ENCODE measurements at regions not wholly inside any gene's neighbourhood (a gene's known extent, or its start where the extent isn't known, plus 50 kb on each side); places are given as distances from the start of the nearest gene placed in this dataset.
"Not testable (repeated sequence)": the region's sequence is repeated elsewhere in the genome, so short reads cannot be mapped to it uniquely, and the experiment has no call there.

- no peak for DNase-seq (ENCODE audit: low read depth)
Measured at GRCh38 chr3:68676136-68676535, 256.2 kb downstream of the TAFA4 start.

GRCh38 chr3:68667346-68667745 is 265.0 kb downstream of the TAFA4 start:
- no peak for DNase-seq (ENCODE audit: low read depth)

- DNase-seq (ENCODE audit: low read depth), result peak; percentile 17
Measured at GRCh38 chr3:68666429-68667136, 265.8 kb downstream of the TAFA4 start.

- no peak for DNase-seq (ENCODE audit: low read depth)
Measured at GRCh38 chr3:68664276-68664675, 268.1 kb downstream of the TAFA4 start.

GRCh38 chr3:68662176-68662575 is 270.2 kb downstream of the TAFA4 start:
- no peak for DNase-seq (ENCODE audit: low read depth)

- DNase-seq (ENCODE audit: low read depth), result not testable (repeated sequence)
Measured at GRCh38 chr3:68650657-68651056, 281.7 kb downstream of the TAFA4 start.

GRCh38 chr3:68648494-68648893 is 283.9 kb downstream of the TAFA4 start:
- no peak for DNase-seq (ENCODE audit: low read depth)

GRCh38 chr3:68631850-68632545 is 300.3 kb downstream of the TAFA4 start:
- no peak for DNase-seq (ENCODE audit: low read depth)

- no peak for DNase-seq (ENCODE audit: low read depth)
Measured at GRCh38 chr3:68620211-68620610, 312.1 kb downstream of the TAFA4 start.

- DNase-seq (ENCODE audit: low read depth), result no peak
Measured at GRCh38 chr3:68614087-68614486, 318.3 kb downstream of the TAFA4 start.

GRCh38 chr3:68571321-68571720 is 361.0 kb downstream of the TAFA4 start:
- no peak for DNase-seq (ENCODE audit: low read depth)

- DNase-seq (ENCODE audit: low read depth), result no peak
Measured at GRCh38 chr3:68560728-68561127, 371.6 kb downstream of the TAFA4 start.

GRCh38 chr3:68535782-68536181 is 396.6 kb downstream of the TAFA4 start:
- DNase-seq (ENCODE audit: low read depth), result no peak

GRCh38 chr3:68523330-68523729 is 409.0 kb downstream of the TAFA4 start:
- no peak for DNase-seq (ENCODE audit: low read depth)

GRCh38 chr3:68515237-68515636 is 417.1 kb downstream of the TAFA4 start:
- no peak for DNase-seq (ENCODE audit: low read depth)

- DNase-seq (ENCODE audit: low read depth), result no peak
Measured at GRCh38 chr3:68504201-68504600, 428.1 kb downstream of the TAFA4 start.

GRCh38 chr3:68485845-68486244 is 446.5 kb downstream of the TAFA4 start:
- DNase-seq (ENCODE audit: low read depth), result not testable (repeated sequence)

GRCh38 chr3:68485051-68485450 is 447.3 kb downstream of the TAFA4 start:
- DNase-seq (ENCODE audit: low read depth), result no peak

- DNase-seq (ENCODE audit: low read depth), result no peak
Measured at GRCh38 chr3:68483601-68484000, 448.7 kb downstream of the TAFA4 start.

GRCh38 chr3:68483041-68483440 is 449.3 kb downstream of the TAFA4 start:
- DNase-seq (ENCODE audit: low read depth), result no peak

GRCh38 chr3:68482565-68482964 is 449.8 kb downstream of the TAFA4 start:
- no peak for DNase-seq (ENCODE audit: low read depth)

GRCh38 chr3:68479779-68480178 is 452.6 kb downstream of the TAFA4 start:
- no peak for DNase-seq (ENCODE audit: low read depth)

GRCh38 chr3:68468695-68469375 is 463.5 kb downstream of the TAFA4 start:
- DNase-seq (ENCODE audit: low read depth), result no peak

All from RPMI7951 (cell line).